GM18873 (cell line): ENCODE measurements at regions not wholly inside any gene's neighbourhood (a gene's known extent, or its start where the extent isn't known, plus 50 kb on each side); places are given as distances from the start of the nearest gene placed in this dataset.
"Not testable (repeated sequence)": the region's sequence is repeated elsewhere in the genome, so short reads cannot be mapped to it uniquely, and the experiment has no call there.

Experiments used
- ATAC-seq: cut with Tn5 transposase; IDR thresholded peaks from one replicate; pipeline ENCODE4 v1.9.1; 2021; ENCODE audit warnings: mild to moderate bottlenecking, moderate library complexity, moderate number of reproducible peaks; ENCODE audit not compliant: unreplicated experiment, low FRiP score

DNA sequence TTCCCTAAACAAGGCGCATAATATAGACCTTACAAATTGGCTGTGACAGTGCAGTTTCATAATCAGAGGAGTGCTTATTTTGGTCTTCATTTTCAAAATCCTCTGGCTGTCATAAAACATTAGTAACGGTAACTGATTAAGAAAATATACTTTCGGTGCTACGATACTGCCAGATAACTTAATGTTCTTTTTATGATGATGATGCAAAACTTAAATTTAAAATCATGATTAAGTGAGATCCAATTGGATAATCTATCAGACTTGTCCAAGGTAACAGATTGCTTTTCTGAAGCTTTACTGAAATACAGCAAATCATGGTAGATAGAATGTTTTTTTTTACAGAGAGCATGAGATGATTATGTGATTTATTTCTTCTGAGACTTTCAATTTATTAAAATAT is 364.2 kb upstream of the CNTN3 start:
- no peak for ATAC-seq

DNA sequence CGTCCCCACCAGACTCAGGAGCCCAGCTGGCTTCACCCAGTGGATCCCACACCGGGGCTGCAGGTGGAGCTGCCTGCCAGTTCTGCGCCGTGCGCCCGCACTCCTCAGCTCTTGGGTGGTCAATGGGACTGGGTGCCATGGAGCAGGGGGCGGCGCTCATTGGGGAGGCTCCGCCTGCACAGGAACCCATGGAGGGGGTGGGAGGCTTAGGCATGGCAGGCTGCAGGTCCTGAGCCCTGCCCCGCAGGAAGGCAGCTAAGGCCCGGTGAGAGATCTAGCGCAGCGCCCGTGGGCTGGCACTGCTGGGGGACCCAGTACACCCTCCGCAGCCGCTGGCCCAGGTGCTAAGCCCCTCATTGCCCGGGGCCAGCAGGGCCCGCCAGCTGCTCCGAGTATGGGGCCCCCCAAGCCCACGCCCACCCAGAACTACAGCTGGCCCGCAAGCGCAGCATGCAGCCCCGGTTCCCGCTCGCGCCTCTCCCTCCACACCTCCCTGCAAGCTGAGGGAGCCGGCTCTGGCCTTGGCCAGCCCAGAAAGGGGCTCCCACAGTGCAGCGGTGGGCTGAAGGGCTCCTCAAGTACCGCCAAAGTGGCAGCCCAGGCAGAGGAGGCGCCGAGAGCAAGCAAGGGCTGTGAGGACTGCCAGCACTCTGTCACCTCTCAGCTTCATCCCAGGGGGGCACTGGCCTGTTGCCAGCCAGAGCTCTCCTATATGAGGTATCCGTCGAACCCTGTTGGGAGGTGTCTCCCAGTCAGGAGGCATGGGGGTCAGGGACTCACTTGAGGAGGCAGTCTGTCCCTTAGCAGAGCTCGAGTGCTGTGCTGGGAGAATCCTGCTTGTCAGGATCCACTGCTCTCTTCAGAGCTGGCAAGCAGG is 370.8 kb upstream of the CNTN3 start:
- ATAC-seq: not testable (repeated sequence)

DNA sequence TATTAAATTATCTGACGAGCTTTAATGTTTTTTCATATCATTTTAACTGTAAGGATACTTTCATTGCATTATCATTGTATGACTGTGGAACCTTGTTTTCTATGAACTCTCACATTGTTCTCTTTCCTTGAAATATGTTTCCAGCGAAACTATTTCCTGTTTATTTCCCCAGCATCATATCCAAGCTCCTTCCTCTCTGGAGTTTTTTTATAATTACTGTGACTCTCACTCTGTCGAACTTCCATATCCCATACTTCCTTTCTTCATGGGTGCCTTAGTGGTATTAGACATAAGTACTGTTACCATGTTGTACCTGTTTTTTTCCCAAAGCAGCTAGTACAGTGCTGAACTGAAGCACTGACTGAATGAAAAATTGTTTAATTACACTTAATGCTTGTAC is 373.6 kb upstream of the CNTN3 start:
- ATAC-seq: no peak

DNA sequence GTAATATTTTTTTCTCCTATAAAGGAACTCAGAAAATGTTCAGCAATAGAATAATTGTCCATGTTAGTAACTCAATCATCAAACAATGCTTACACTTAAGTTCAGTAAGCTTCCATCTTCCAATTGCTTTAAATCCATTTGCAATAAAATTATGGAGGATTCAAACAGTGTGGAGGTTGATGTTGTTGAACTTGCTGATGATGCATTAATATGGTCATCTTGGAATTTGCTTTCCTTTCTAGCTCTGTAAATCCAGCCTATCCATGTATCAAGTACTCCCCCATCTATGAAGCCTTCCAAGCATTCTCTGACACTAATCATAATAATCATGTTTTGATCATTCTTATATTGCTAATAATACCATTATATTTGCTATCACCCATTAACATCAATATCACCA is 378.4 kb upstream of the CNTN3 start:
- ATAC-seq: no peak

DNA sequence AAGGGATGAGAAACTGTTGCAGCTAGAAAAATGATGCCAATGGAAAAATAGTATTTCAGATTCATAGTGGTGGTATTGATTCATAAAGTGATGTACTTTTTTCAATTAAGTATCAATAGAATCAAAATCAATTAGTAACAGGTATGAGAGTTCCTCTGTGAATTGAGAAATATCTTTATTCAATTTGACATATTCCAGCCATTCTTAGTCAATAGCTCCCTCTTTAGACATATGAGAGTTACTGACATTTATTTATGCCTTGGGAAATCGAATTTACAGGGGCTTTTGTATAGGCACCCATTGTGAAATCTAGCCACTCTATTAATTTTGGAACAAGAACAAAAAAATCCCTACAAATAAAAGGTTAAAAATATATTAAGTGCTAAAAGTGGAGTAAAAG is 386.9 kb upstream of the CNTN3 start:
- no peak for ATAC-seq

DNA sequence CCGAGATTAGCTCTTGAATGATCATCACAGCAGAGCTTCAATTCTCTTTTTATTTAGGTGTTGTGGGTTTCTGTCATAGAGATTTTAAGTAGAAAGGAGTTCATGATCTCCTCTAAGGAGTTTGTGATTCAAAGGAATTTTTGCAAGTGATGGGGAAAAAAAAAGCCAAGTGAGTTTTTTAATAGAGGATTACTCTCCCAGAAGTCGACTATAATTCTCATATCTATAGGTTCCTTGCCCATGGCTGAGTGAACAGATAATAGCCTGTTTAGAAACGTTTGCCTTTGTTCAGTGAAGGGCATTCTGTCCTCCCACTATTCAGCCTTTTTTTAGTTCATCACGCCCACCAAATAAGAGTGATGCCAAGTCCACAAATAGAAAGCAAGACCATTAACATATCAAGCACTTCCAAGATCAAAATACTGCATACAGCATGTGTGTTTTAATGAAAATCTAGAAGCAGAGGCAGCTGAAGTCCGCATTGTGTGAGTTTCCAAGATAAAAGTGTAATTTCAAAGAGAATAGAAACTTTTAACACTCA is 398.4 kb upstream of the CNTN3 start:
- no peak for ATAC-seq

DNA sequence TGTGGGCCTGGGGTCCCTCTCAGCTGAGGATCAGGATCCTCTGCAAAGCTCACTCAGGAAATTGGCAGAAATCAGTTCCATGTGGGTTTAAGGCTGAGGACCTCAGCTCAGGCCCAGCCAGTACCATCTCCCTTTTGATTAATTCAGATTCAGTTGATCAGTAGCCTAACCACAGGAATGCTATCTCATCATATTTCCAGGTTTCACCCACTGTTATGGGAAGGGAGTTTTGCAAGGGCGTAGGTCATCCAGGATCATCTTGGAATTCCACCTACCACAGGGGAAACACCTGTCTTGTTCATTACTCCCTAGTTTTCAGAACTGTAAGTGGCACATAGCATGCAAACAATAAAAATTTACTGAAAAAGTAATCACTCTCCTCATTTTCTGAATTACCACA is 399.5 kb upstream of the CNTN3 start:
- no peak for ATAC-seq

DNA sequence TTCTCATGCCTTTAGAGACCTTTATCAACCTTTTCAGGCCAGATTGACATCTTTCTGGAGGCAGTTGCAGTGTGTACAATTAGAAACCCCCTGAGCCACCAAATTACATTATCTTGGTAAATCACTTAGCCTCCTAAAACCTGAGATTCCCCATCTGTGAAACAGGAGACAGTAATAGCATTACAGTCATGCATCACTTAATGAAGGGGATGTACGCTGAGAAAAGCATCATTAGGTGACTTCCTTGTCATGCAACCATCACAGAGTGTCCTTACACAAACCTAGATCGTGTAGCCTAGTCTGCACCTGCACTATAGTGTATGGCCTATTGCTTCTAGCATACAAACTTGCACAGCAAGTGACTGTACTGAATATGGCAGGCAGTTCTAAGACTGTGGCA is 400.8 kb upstream of the CNTN3 start:
- ATAC-seq: no peak

DNA sequence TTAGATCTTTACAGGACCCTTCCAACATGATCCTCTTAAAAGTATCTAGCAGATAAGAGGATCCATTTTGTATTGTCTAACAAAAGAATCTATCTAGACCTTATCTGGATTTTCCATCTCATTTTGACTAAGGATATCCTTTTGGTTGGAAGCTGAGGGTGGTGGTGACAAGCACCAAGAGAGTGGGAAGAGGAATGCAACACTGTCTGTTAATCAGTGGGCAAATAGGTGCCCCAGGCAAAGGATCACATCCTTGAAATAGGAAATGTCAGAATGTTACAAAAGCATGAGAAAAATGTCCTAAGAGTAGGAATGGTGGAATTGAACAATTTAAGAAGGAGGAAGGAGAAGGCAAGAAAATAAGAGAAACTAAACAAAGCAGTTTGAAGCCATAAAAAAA is 420.7 kb upstream of the CNTN3 start:
- no peak for ATAC-seq

DNA sequence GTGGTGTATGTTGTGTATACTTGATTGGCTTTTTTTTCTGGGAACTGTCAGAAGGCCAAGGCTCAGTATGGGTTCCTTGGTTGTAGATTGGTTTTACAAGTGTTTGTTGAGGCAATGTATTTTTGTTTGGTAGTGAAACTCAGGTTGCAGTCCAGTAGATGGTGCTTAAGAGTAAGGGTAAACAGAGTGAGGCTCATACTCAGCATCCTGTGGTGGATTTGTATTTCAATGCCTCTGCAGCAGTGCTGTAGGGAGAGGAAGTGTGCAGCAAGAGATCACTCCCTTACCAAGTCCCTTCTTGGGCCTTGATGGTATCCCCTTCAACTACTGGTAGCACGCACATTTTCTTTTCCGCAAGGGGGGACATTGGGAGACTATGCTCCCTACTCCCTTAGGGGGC is 428.5 kb upstream of the CNTN3 start:
- no peak for ATAC-seq

DNA sequence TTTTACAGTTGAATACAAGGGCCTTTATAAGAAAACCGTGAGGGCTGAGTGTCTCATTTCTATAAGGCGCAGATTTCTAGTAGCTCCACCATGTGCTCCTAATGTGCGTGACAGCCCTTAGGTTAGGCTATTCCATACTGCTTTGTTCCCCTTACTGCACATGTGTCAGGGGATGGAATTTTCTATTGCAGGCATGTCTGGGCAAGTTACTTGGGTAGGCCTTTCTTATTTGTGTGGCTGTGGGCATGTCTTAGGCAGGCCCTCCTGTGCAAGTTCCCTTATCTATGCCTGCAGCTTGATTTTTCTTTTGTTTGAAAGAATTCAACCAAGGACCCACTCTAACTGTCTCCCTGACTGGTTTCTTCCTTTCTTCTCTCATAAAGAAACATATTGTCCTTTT is 434.2 kb upstream of the CNTN3 start:
- no peak for ATAC-seq

DNA sequence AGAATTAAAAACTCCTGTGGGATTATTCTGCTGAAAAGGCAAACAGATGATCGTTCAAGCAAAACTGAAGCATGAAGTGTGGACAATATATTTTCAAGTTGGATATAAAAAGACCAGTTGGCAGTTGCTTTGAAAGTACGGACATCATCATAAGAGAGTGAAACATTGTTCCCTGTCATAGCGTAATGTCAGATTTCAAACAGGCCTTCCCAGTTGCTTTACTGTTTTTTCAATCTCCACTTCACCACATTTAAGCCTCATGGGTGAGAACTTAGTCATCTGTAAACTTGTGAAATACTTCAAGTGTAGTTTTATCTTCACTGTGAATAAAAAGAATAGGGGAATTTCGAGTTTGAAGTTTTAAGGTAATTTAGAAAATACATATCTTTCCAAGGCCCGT is 435.1 kb upstream of the CNTN3 start:
- no peak for ATAC-seq

DNA sequence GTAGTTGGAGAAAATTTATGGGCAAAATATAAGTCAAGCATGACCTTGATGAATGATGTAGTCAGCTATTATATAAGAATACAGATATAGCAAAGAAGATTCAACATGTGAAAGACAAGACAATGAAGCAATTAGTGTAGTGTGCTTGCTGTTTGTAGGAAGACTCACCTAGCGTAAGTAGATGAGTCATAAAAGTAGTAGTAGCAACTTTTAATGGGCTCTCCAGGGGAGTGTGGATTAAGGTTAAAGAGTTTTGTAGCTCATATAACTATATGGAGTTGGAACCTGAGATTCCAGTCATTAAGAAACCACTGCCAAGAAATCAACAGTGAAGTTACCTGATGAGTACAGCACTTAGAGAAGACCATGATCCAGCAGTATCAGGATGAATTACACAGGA is 444.7 kb upstream of the CNTN3 start:
- no peak for ATAC-seq

DNA sequence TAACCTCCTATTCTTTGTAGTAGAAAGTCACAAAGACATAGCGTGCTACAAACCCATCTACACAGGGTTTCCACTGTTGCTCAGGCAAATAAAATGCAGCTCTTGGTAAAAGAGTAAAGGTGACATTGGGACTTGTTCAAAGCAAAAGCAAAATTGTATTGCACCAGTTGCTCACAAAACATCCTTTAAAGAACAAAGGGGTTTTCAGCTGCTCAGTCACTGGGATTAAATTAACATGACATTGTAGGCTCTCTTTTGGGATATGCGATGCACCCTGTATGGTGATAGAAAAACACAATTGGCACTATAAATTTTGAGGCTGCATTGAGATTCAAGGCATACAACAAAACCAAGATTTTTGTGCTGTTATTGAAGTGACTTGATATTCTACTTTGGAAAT is 447.3 kb upstream of the CNTN3 start:
- no peak for ATAC-seq

DNA sequence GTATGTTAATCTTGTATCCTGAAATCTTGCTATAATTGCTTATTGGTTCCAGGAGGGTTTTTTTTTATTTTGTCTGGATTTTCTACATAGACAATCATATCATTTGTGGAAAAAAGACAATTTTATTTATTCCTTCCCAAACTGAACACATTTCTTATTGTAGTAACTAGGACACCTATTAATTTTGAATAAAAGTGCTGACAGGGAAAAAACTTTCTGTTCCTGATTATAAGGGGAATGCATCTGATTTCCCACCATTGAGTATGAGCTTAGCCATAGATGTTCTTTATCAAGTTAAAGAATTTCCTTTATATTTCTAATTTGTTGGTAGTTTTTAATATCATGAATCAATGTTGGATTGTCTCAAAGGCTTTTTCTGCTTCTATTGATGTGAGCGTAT is 460.7 kb upstream of the CNTN3 start:
- ATAC-seq: no peak

DNA sequence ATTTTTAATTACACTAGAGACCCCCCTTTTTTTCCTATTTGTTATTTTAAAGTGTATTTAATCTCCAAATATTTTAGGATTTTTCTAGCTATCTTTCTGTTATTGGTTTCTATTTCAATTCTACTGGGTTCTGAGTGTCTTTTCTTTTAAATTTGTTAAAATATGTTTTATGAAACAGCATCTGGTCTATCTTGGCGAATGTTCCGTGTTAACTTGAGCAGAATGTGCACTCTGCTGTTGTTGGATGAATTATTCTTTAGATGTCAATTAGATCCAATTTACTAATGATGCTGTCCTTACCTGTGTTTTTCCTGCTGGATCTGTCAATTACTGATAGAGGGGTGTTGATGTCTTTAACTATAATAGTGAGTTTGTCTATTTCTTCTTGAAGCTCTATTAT is 462.0 kb upstream of the CNTN3 start:
- ATAC-seq: no peak

DNA sequence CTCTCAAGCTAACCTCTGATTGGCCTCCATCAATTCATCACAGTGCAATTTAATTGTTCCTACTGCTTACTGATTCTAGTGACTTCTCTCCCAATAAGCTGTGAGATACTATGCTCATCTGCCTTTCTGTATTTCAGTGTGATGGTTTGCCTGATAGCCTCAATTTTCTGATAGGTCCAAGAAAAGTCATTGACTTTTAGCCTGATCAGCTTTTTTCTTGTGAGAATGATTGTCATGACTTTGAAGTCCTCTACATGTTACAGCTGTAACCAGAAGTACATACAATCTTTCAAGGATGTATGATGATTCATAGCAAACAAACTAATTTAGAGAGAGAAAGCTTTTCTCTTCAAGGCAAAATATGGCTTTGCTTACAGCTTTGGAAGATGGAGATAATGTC is 463.8 kb upstream of the CNTN3 start:
- no peak for ATAC-seq

DNA sequence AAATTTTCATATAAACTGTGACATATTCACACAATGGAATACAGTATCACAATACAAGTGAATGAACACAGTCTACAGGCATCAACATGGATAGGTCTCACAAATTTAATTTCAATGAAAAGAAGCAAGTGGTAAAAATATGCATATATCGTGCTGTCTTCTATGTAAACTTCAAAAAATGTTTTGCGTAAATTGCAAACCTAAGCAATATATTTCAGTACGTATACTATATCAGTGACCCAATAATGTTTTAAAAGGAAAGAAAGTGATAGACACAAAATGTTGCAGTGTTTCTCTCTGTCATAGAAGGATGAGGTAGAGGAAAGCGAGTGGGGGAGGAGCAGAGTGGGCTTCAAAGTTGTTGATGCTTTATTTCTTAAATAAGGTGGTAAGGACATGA is 468.4 kb upstream of the CNTN3 start:
- ATAC-seq: no peak

DNA sequence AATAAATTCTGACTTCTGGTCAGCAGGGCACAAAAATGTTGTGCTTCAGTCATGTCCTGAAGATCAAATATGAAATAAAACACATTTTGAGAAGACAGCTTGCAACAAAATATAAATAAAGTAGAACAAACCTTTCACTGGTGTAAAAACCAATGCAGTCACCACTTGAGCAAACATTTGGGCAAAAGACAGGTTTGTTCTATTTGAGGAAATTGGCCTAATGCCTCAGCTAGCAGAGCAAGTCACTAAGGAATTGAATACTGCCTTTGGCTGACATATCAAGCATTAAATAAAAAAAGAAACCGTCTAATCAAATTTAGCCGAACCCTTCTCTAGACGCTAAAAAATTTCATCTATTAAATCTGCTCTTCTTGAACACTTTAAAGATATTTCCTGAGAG is 475.4 kb upstream of the CNTN3 start:
- ATAC-seq: no peak

DNA sequence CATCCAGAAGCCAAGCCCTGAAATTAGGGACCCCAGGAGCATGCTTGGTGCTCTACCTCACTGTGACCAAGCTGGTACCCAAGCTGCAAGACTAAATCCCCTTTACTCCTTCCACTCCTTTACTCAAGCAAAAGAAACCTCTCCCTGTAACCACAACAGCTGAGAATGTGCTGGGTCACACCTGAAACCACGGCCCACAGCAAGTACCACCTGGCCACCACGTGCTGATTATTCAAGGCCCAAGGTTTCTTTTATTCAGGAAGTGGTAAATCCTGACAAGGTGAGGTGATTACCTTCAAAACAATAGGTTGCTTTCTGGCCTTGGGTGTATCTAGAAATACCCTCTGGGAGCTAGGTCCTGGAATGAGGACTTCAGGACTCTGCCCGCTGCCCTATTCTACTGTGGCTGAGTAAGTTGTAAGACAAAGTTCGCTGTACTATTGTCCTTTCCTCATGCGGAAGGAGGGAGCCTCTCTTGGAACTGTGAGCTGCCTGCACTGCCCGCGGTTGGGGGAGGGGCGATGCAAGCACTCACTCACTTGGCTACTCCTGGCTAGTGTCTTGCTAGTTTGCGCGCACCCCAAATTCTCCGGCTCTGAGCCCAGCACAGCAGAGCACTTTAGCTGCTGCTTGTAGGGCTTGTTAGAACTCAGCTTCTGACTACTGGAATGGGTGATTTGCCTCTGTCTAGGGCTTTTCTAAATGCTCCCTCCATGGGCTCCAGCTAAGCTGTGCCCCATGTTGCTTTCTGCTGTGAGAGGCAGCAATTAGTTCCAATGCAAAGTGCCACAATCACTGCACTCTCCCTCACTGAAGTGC is 487.1 kb upstream of the CNTN3 start:
- no peak for ATAC-seq

DNA sequence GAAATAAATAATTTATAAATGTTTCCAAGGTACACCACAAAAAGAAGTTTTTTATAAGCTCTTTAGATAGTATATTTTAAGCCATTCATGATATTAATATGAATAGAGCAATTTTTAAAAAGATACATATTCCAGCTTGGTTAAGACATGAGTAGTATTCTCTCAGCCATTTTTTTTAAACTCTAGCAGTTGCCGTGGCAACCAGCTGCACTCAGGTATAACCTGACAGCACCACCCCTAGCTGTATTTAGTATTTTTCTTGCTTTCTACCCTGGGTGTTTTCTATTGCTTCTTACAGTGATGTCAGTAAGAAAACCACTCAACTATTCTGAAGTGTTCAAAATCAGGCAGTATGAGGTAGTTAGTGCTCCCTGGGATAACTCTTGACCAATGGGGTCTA is 496.3 kb upstream of the CNTN3 start:
- no peak for ATAC-seq

DNA sequence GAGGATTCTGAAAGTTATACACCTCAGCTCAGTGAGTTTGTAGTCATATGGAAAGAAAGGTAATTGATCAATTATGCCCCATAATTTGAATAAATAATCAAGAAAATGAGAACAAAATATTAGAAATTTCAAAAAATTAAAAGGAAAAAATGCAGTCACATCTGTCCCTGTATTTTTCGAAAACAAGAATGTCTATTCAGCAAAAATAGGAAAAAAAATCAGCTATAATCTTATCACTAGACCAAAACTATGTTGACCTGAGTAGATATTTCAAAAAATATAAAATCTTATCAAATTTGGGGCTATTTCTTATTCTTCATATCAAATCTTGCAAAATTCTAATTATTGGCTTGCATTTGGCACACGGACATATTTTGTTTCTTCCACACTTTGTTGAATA is 501.2 kb upstream of the CNTN3 start:
- no peak for ATAC-seq
